ENCODE measurements at regions not wholly inside any gene's neighbourhood (a gene's known extent, or its start where the extent isn't known, plus 50 kb on each side); places are given as distances from the start of the nearest gene placed in this dataset.

DNA sequence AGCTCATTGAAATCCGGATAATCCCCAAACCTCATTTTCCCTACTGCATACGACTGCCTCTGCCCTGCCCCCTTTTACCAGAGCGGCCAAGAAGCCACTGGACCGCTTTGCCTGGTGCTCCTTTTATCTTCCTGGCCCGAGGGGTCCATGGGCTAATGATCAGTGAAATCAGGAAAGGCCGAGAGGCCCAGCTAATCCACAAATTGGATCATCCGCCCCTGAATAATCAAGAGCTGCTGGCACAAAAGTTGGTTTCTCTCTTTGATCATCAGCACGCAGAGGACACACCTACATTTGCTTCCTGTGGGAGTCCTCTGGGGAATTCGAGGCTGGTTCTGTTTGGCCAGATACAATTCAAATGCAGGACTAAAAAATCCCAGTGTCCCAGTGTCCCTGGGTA is 144.5 kb downstream of the INSIG2 start:
- H3K9me3 ChIP-seq (replicated peaks; ENCODE audit: control insufficient read depth, insufficient read depth, low read length) = no peaks in the 10 kb centered on the region
- peaks cover 2% of the 10 kb centered on the region; the same call in 1 of the 2 replicates for H3K4me1 ChIP-seq (ENCODE audit: control insufficient read depth, insufficient read depth, low read length)
- RAD21 ChIA-PET (ENCODE audit: unreplicated experiment) = no interaction called here
- 17% methylated on average over 9 of the region's 9 CpGs for WGBS (ENCODE audit: insufficient coverage, insufficient replicate concordance, low lambda C conversion rate, missing lambda C conversion rate)
- no peak overlapping the region for H3K4me2 ChIP-seq (ENCODE audit: control insufficient read depth, insufficient read depth)
- H3K27ac ChIP-seq (ENCODE audit: control insufficient read depth, insufficient read depth) = no peak overlapping the region
- TF ChIP-seq MEF2B (IDR thresholded peaks at IDR 0.05; ENCODE audit: partially characterized antibody, poor library complexity, severe bottlenecking) (peak; percentile 28), SUPT20H (IDR thresholded peaks at IDR 0.05; ENCODE audit: borderline replicate concordance, control insufficient read depth, low read depth, low read length) (no peak), TBL1XR1 (IDR thresholded peaks at IDR 0.05; ENCODE audit: low read depth, low read length) (no peak), SMARCA5 (IDR thresholded peaks at IDR 0.05) (no peak), RELA (IDR thresholded peaks at IDR 0.05; ENCODE audit: borderline replicate concordance, partially characterized antibody) (no peak)
- no peak overlapping the region for H3K9ac ChIP-seq (ENCODE audit: control insufficient read depth, insufficient read depth, low read length)
- no TSS peak for BruUV-seq (replicated peaks)
- no peaks in the 10 kb centered on the region for H3K79me2 ChIP-seq (ENCODE audit: control insufficient read depth, insufficient read depth, low read length)
- peak overlapping the region; percentile 16 for H2AFZ ChIP-seq (ENCODE audit: control insufficient read depth, low read depth, low read length)
- CTCF ChIA-PET = interaction anchor here (1.2 kb wide), 1 partner anchor 9 kb away, joined by 4 read pairs; no protein-coding TSS in a partner anchor
- in situ Hi-C loops (cut with MboI) = no loop called here
- H3K4me3 ChIP-seq = no peak overlapping the region
- ATAC-seq (no peak), DNase-seq (ENCODE audit: low read depth, low spot score) (no peak), FAIRE-seq (no peak)
- H4K20me1 ChIP-seq (ENCODE audit: control insufficient read depth, insufficient read depth) = no peaks in the 10 kb centered on the region
- no peaks in the 10 kb centered on the region for H3K36me3 ChIP-seq (ENCODE audit: control insufficient read depth in 2 of 2, insufficient read depth in 2 of 2, low read length in 1 of 2)
- H3K27me3 ChIP-seq (replicated peaks in 1 of 2; ENCODE audit: control insufficient read depth in 2 of 2, insufficient read depth in 2 of 2, low read length in 1 of 2) = no peaks in the 10 kb centered on the region
- SMC1A ChIA-PET (ENCODE audit: uncharacterized antibody, unreplicated experiment) = no interaction called here
- POLR2A ChIA-PET = no interaction called here
- intact Hi-C loops (cut with micrococcal nuclease; ENCODE audit: unreplicated experiment) = no loop called here

DNA sequence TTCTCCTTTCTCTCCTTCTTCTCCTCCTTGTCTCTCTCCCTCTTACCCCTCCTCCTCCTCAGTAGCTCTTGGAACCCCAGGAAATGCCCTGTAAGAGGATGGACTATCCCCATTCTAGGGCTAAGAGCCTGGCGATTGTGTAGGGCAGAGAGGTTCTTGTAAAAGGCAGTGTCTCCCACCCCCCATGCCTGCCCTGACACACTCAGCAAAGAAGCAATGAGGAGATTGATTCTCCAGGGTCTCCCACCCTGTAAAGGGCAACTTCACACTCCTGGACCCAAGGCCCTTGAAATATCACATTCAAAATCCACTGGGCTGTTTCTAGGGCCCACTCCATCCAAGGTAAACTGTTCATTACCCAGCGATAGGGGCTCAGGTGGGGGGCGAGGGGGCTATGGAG is 144.1 kb downstream of the INSIG2 start:
- no peak overlapping the region for H3K27ac ChIP-seq (ENCODE audit: control insufficient read depth, insufficient read depth)
- H2AFZ ChIP-seq (ENCODE audit: control insufficient read depth, low read depth, low read length) = no peak overlapping the region
- no peak for TF ChIP-seq JUND (IDR thresholded peaks at IDR 0.05; ENCODE audit: low read depth, low read length)
- TF ChIP-seq, protein P1, sequence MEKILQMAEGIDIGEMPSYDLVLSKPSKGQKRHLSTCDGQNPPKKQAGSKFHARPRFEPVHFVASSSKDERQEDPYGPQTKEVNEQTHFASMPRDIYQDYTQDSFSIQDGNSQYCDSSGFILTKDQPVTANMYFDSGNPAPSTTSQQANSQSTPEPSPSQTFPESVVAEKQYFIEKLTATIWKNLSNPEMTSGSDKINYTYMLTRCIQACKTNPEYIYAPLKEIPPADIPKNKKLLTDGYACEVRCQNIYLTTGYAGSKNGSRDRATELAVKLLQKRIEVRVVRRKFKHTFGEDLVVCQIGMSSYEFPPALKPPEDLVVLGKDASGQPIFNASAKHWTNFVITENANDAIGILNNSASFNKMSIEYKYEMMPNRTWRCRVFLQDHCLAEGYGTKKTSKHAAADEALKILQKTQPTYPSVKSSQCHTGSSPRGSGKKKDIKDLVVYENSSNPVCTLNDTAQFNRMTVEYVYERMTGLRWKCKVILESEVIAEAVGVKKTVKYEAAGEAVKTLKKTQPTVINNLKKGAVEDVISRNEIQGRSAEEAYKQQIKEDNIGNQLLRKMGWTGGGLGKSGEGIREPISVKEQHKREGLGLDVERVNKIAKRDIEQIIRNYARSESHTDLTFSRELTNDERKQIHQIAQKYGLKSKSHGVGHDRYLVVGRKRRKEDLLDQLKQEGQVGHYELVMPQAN (conservative IDR thresholded peaks at IDR 0.05) = no peak
- WGBS (ENCODE audit: insufficient coverage, insufficient replicate concordance, low lambda C conversion rate, missing lambda C conversion rate) = 21% methylated on average over 3 of the region's 3 CpGs
- ChIA-PET POLR2A (no interaction called here), SMC1A (ENCODE audit: uncharacterized antibody, unreplicated experiment) (no interaction called here), RAD21 (ENCODE audit: unreplicated experiment) (no interaction called here), CTCF (no interaction called here)
- no peak for FAIRE-seq
- no peaks in the 10 kb centered on the region for H3K27me3 ChIP-seq (replicated peaks in 1 of 2; ENCODE audit: control insufficient read depth in 2 of 2, insufficient read depth in 2 of 2, low read length in 1 of 2)
- H3K9me3 ChIP-seq (replicated peaks; ENCODE audit: control insufficient read depth, insufficient read depth, low read length) = no peaks in the 10 kb centered on the region
- DNase-seq (ENCODE audit: low read depth, low spot score) = no peak
- no TSS peak for BruUV-seq (replicated peaks)
- peaks cover 3% of the 10 kb centered on the region; the same call in 1 of the 2 replicates for H3K4me1 ChIP-seq (ENCODE audit: control insufficient read depth, insufficient read depth, low read length)
- H4K20me1 ChIP-seq (ENCODE audit: control insufficient read depth, insufficient read depth) = no peaks in the 10 kb centered on the region
- no peaks in the 10 kb centered on the region for H3K79me2 ChIP-seq (ENCODE audit: control insufficient read depth, insufficient read depth, low read length)
- no peak overlapping the region for H3K4me3 ChIP-seq
- no peak overlapping the region for H3K4me2 ChIP-seq (ENCODE audit: control insufficient read depth, insufficient read depth)
- in situ Hi-C loops (cut with MboI) (no loop called here), intact Hi-C loops (cut with micrococcal nuclease; ENCODE audit: unreplicated experiment) (no loop called here)
- ATAC-seq = no peak
- no peak overlapping the region for H3K9ac ChIP-seq (ENCODE audit: control insufficient read depth, insufficient read depth, low read length)
- H3K36me3 ChIP-seq (ENCODE audit: control insufficient read depth in 2 of 2, insufficient read depth in 2 of 2, low read length in 1 of 2) = no peaks in the 10 kb centered on the region

Data from GM12878 (cell line).